Calu3 (cell line): ENCODE measurements at regions not wholly inside any gene's neighbourhood (a gene's known extent, or its start where the extent isn't known, plus 50 kb on each side); places are given as distances from the start of the nearest gene placed in this dataset.

Experiments used
- BruUV-seq: library from RNA; stranded (reverse); fragments of 400-500 nt; replicated peaks from 2 replicates; lab custom pipeline; 2021; lab: Mats Ljungman, UMichigan
- CTCF ChIA-PET: fragments of 300-600 bp; sonication (Branson Sonifier 250); formaldehyde crosslinking; loops from one replicate; lab custom pipeline; 2022; ENCODE audit warnings: antibody characterized with exemption; lab: Charles Lee
- DNase-seq: peaks from one replicate; pipeline ENCODE4 v3.0.0; 2022
- H3K27ac Mint-ChIP-seq: one replicate; pipeline ENCODE4 v1.8.0; 2022; ENCODE audit warnings: mixed read lengths; ENCODE audit not compliant: unreplicated experiment
- H3K27me3 Mint-ChIP-seq: one replicate; pipeline ENCODE4 v1.8.0; 2022; ENCODE audit warnings: mixed read lengths; ENCODE audit not compliant: unreplicated experiment
- H3K36me3 Mint-ChIP-seq: one replicate; pipeline ENCODE4 v1.8.0; 2022; ENCODE audit warnings: mild to moderate bottlenecking, moderate library complexity, mixed read lengths; ENCODE audit not compliant: insufficient read depth, unreplicated experiment
- H3K4me1 Mint-ChIP-seq: one replicate; pipeline ENCODE4 v1.8.0; 2022; ENCODE audit warnings: mild to moderate bottlenecking, low read depth, mixed read lengths; ENCODE audit not compliant: unreplicated experiment
- H3K4me3 Mint-ChIP-seq: one replicate; pipeline ENCODE4 v1.8.0; 2022; ENCODE audit warnings: mild to moderate bottlenecking, low read depth, moderate library complexity, mixed read lengths; ENCODE audit not compliant: unreplicated experiment
- H3K9me3 Mint-ChIP-seq: one replicate; pipeline ENCODE4 v1.8.0; 2022; ENCODE audit warnings: low read depth, mixed read lengths; ENCODE audit not compliant: unreplicated experiment
- CTCF ChIP-seq: fragments of 200-600 bp; IDR thresholded peaks from one replicate; pipeline ENCODE4 v1.8.0; 2022; ENCODE audit warnings: antibody characterized with exemption; ENCODE audit not compliant: unreplicated experiment
- intact Hi-C: fragments of 100-400 bp; cut with micrococcal nuclease; formaldehyde crosslinking; loops from one replicate; pipeline ENCODE4 v1.10.0; 2022; ENCODE audit not compliant: unreplicated experiment

- Mint-ChIP-seq H3K4me1 (no peaks in the 10 kb centered on the region), H3K27ac (no peak overlapping the region), H3K27me3 (peaks cover 30% of the 10 kb centered on the region), H3K36me3 (no peaks in the 10 kb centered on the region), H3K9me3 (peaks cover 13% of the 10 kb centered on the region), H3K4me3 (no peak overlapping the region)
- TF ChIP-seq CTCF: no peak
- CTCF ChIA-PET: no interaction called here
- DNase-seq: no peak
- no TSS peak for BruUV-seq
- intact Hi-C loops: no loop called here
Observed at GRCh38 chr5:175595905-175596304, 62.0 kb upstream of the HRH2 start.

- peaks cover 13% of the 10 kb centered on the region for H3K9me3 Mint-ChIP-seq
- H3K4me3 Mint-ChIP-seq: no peak overlapping the region
Observed at GRCh38 chr5:175596761-175597189, 61.1 kb upstream of the HRH2 start.

GRCh38 chr5:175597718-175598117 lies 60.2 kb upstream of the HRH2 start:
- H3K27ac Mint-ChIP-seq: no peak overlapping the region

More at GRCh38 chr5:175596761-175597189, 61.1 kb upstream of the HRH2 start:
- no peak for TF ChIP-seq CTCF
- Mint-ChIP-seq H3K27me3 (peaks cover 30% of the 10 kb centered on the region), H3K4me1 (no peaks in the 10 kb centered on the region), H3K36me3 (no peaks in the 10 kb centered on the region), H3K27ac (no peak overlapping the region)
- no peak for DNase-seq
- BruUV-seq: no TSS peak
- CTCF ChIA-PET: no interaction called here
- intact Hi-C loops: no loop called here

GRCh38 chr5:175598774-175599173 lies 59.1 kb upstream of the HRH2 start:
- TF ChIP-seq CTCF: no peak
- Mint-ChIP-seq H3K36me3 (no peaks in the 10 kb centered on the region), H3K9me3 (peaks cover 13% of the 10 kb centered on the region), H3K4me1 (no peaks in the 10 kb centered on the region), H3K27me3 (peaks cover 30% of the 10 kb centered on the region), H3K4me3 (no peak overlapping the region), H3K27ac (no peak overlapping the region)
- intact Hi-C loops: no loop called here
- no TSS peak for BruUV-seq
- CTCF ChIA-PET: no interaction called here
- no peak for DNase-seq

More at GRCh38 chr5:175597718-175598117, 60.2 kb upstream of the HRH2 start:
- Mint-ChIP-seq H3K36me3 (no peaks in the 10 kb centered on the region), H3K27me3 (peaks cover 30% of the 10 kb centered on the region), H3K4me3 (no peak overlapping the region), H3K9me3 (peaks cover 13% of the 10 kb centered on the region), H3K4me1 (no peaks in the 10 kb centered on the region)
- no peak for DNase-seq
- no peak for TF ChIP-seq CTCF
- CTCF ChIA-PET: interaction anchor here (0.6 kb wide), 1 partner anchor 14 kb away, joined by 3 read pairs; no protein-coding TSS in a partner anchor
- intact Hi-C loops: no loop called here
- no TSS peak for BruUV-seq
